ENCODE measurements at regions not wholly inside any gene's neighbourhood (a gene's known extent, or its start where the extent isn't known, plus 50 kb on each side); places are given as distances from the start of the nearest gene placed in this dataset.

DNA sequence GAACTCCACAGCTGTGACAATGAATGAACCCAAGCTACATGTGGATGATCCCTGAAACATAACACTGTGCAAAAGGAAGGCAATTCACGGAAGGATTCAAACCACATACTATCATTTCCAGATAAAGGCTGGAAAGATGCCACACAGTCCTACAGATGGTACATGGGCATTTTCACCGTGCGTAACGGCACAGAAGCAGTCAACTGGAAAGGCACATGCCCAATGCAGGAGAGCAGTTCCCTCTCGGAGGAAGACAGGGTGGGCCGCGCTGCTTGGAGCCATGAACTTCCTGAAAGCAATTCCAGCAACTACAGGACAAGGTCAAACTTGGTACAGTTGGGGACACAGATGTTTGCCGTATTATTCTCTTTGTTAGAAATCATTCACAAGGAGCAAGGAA is 103.7 kb downstream of the SHANK2 start:
- Histone ChIP-seq H3K9me3 (replicated peaks; ENCODE audit: control insufficient read depth, insufficient read depth, low read depth, low read length) (no peaks in the 10 kb centered on the region), H3K4me3 (no peak overlapping the region), H3K4me1 (replicated peaks in 1 of 2; ENCODE audit: control insufficient read depth in 2 of 2, insufficient read depth in 2 of 2, low read length in 2 of 2) (no peaks in the 10 kb centered on the region; a peak in 2 of 5 replicates), H3K27ac (ENCODE audit: extremely low read depth, low read depth, low read length) (no peak overlapping the region), H3K27me3 (ENCODE audit: control insufficient read depth in 2 of 2, insufficient read depth in 2 of 2, low read length in 2 of 2) (peaks cover 5 to 44% of the 10 kb centered on the region in 2 experiments; a peak in 3 of 5 replicates), H3K36me3 (ENCODE audit: control insufficient read depth, insufficient read depth, low read length) (no peaks in the 10 kb centered on the region), H4K20me1 (replicated peaks; ENCODE audit: control insufficient read depth, insufficient read depth, low read length) (no peaks in the 10 kb centered on the region), H2AFZ (ENCODE audit: low read depth, low read length) (no peak overlapping the region), H3K4me2 (ENCODE audit: insufficient read depth, low read length) (no peak overlapping the region), H3K9me1 (ENCODE audit: control insufficient read depth, insufficient read depth, low read length) (no peaks in the 10 kb centered on the region), H3K9ac (ENCODE audit: insufficient read depth in 1 of 2, low read depth in 2 of 2, low read length in 2 of 2) (no peak overlapping the region), H3K79me2 (ENCODE audit: control insufficient read depth, insufficient read depth, low read length) (no peaks in the 10 kb centered on the region)
- TF ChIP-seq, protein P1, sequence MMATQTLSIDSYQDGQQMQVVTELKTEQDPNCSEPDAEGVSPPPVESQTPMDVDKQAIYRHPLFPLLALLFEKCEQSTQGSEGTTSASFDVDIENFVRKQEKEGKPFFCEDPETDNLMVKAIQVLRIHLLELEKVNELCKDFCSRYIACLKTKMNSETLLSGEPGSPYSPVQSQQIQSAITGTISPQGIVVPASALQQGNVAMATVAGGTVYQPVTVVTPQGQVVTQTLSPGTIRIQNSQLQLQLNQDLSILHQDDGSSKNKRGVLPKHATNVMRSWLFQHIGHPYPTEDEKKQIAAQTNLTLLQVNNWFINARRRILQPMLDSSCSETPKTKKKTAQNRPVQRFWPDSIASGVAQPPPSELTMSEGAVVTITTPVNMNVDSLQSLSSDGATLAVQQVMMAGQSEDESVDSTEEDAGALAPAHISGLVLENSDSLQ (IDR thresholded peaks at IDR 0.05): no peak
- TF ChIP-seq NFIC (IDR thresholded peaks at IDR 0.05) (no peak), SMARCB1 (IDR thresholded peaks at IDR 0.05; ENCODE audit: insufficient read length, low read depth) (no peak), MAFK (IDR thresholded peaks at IDR 0.05; ENCODE audit: low read length) (no peak), ZNF764 (CRISPR knock-in tag; IDR thresholded peaks at IDR 0.05; ENCODE audit: low read depth) (no peak), BRF2 (IDR thresholded peaks at IDR 0.05; ENCODE audit: borderline replicate concordance, insufficient read depth, insufficient read length) (no peak), ZKSCAN3 (CRISPR knock-in tag; IDR thresholded peaks at IDR 0.05) (no peak), RAD21 (CRISPR knock-in tag; conservative IDR thresholded peaks at IDR 0.05 in 1 of 2, IDR thresholded peaks at IDR 0.05 in 1 of 2) (no peak), SMARCA4 (IDR thresholded peaks at IDR 0.05) (no peak), SMARCE1 (IDR thresholded peaks at IDR 0.05) (no peak), ZZZ3 (IDR thresholded peaks at IDR 0.05) (no peak), ZFP30 (CRISPR knock-in tag; IDR thresholded peaks at IDR 0.05; ENCODE audit: borderline replicate concordance) (no peak), BMI1 (IDR thresholded peaks at IDR 0.05; ENCODE audit: low read length) (no peak), DACH1 (IDR thresholded peaks at IDR 0.05; ENCODE audit: partially characterized antibody) (no peak), CHD1 (IDR thresholded peaks at IDR 0.05; ENCODE audit: low read length) (no peak), BHLHE40 (IDR thresholded peaks at IDR 0.05; ENCODE audit: low read length) (no peak)
- TF ChIP-seq, protein P2, sequence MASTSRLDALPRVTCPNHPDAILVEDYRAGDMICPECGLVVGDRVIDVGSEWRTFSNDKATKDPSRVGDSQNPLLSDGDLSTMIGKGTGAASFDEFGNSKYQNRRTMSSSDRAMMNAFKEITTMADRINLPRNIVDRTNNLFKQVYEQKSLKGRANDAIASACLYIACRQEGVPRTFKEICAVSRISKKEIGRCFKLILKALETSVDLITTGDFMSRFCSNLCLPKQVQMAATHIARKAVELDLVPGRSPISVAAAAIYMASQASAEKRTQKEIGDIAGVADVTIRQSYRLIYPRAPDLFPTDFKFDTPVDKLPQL (IDR thresholded peaks at IDR 0.05; ENCODE audit: extremely low read depth, insufficient read length): no peak
- TF ChIP-seq, protein P3, sequence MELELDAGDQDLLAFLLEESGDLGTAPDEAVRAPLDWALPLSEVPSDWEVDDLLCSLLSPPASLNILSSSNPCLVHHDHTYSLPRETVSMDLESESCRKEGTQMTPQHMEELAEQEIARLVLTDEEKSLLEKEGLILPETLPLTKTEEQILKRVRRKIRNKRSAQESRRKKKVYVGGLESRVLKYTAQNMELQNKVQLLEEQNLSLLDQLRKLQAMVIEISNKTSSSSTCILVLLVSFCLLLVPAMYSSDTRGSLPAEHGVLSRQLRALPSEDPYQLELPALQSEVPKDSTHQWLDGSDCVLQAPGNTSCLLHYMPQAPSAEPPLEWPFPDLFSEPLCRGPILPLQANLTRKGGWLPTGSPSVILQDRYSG (tag; conservative IDR thresholded peaks at IDR 0.05; ENCODE audit: low read depth): no peak
- TF ChIP-seq, protein P4, sequence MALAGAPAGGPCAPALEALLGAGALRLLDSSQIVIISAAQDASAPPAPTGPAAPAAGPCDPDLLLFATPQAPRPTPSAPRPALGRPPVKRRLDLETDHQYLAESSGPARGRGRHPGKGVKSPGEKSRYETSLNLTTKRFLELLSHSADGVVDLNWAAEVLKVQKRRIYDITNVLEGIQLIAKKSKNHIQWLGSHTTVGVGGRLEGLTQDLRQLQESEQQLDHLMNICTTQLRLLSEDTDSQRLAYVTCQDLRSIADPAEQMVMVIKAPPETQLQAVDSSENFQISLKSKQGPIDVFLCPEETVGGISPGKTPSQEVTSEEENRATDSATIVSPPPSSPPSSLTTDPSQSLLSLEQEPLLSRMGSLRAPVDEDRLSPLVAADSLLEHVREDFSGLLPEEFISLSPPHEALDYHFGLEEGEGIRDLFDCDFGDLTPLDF (CRISPR knock-in tag; IDR thresholded peaks at IDR 0.05): no peak
- DNase-seq (ENCODE audit: extremely low read depth in 1 of 4, low spot score in 3 of 4): no peak
- no peak for FAIRE-seq
- CTCF ChIA-PET (ENCODE audit: low intra/inter-chr PET ratio): no interaction called here
- intact Hi-C loops (cut with micrococcal nuclease): no loop called here
- no TSS peak for BruUV-seq (replicated peaks)
- 0% methylated on average over 8 of the region's 8 CpGs for WGBS (ENCODE audit: insufficient coverage, low coverage, missing lambda C conversion rate)
- no peak for ATAC-seq
- in situ Hi-C loops (cut with MboI): no loop called here
- POLR2A ChIA-PET: interaction anchor here (0.6 kb wide), 1 partner anchor 252 kb away, joined by 3 read pairs; no protein-coding TSS in a partner anchor
